Activated CD4-positive, alpha-beta memory T cell treated with anti-CD3 and anti-CD28 coated beads, Interleukin-2, amount 10 ng/mL, durations not matched to agents 7 days and 5 days (primary cell): ENCODE measurements at regions not wholly inside any gene's neighbourhood (a gene's known extent, or its start where the extent isn't known, plus 50 kb on each side); places are given as distances from the start of the nearest gene placed in this dataset.
"Not testable (repeated sequence)": the region's sequence is repeated elsewhere in the genome, so short reads cannot be mapped to it uniquely, and the experiment has no call there.

ENCODE experiments used
- CTCF ChIA-PET: fragments of 350-600 bp; sonication (Branson Sonifier 250); formaldehyde crosslinking; loops from one replicate; lab custom pipeline; 2021; ENCODE audit warnings: antibody characterized with exemption, inconsistent platforms; lab: Charles Lee
- POLR2A ChIA-PET: fragments of 350-600 bp; sonication (Branson Sonifier 250); formaldehyde crosslinking; loops from one replicate; lab custom pipeline; 2021; ENCODE audit warnings: antibody characterized with exemption; lab: Charles Lee
- DNase-seq: peaks from one replicate; pipeline ENCODE4 v3.0.0-alpha.2; 2020
- H3K27ac Mint-ChIP-seq: one replicate; pipeline ENCODE4 v1.8.0; 2021; ENCODE audit warnings: mild to moderate bottlenecking, mixed read lengths
- H3K27me3 Mint-ChIP-seq: one replicate; pipeline ENCODE4 v1.8.0; 2021; ENCODE audit warnings: mixed read lengths
- H3K36me3 Mint-ChIP-seq: one replicate; pipeline ENCODE4 v1.8.0; 2021; ENCODE audit warnings: low read depth, mixed read lengths
- H3K4me1 Mint-ChIP-seq: one replicate; pipeline ENCODE4 v1.8.0; 2021; ENCODE audit warnings: mixed read lengths
- H3K4me3 Mint-ChIP-seq: one replicate; pipeline ENCODE4 v1.8.0; 2021; ENCODE audit warnings: mild to moderate bottlenecking, mixed read lengths
- H3K9me3 Mint-ChIP-seq: one replicate; pipeline ENCODE4 v1.8.0; 2021; ENCODE audit warnings: mixed read lengths

DNA sequence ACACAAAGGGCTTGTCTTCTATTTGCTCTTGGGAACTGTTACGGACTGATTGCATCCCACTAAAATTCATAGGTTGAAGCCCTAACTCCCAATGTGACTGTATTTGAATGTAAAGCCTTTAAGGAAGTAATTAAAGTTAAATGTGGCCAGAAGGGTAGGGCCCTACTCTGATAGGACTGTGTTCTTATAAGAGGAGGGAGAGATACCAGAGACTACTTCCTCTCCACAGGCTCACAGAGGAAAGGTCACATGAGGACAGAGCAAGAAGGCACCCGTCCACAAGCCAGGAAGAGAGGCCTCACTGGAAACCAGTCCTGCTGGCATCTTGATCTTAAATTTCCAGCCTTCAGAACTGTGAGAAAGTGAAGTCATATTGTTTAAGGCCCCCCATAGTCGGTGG, 211.9 kb downstream of the CDH26 start:
- H3K27ac Mint-ChIP-seq, result no peak overlapping the region
- no peaks in the 10 kb centered on the region for H3K9me3 Mint-ChIP-seq
- no peaks in the 10 kb centered on the region for H3K36me3 Mint-ChIP-seq
- ChIA-PET POLR2A (no interaction called here), CTCF (no interaction called here)
- H3K27me3 Mint-ChIP-seq, result no peaks in the 10 kb centered on the region
- no peak overlapping the region for H3K4me3 Mint-ChIP-seq
- DNase-seq, result no peak
- H3K4me1 Mint-ChIP-seq, result no peaks in the 10 kb centered on the region

GRCh38 chr20:60171313-60171712, 213.1 kb downstream of the CDH26 start:
- Mint-ChIP-seq H3K36me3 (no peaks in the 10 kb centered on the region), H3K4me1 (no peaks in the 10 kb centered on the region), H3K4me3 (no peak overlapping the region), H3K27ac (no peak overlapping the region), H3K9me3 (no peaks in the 10 kb centered on the region), H3K27me3 (no peaks in the 10 kb centered on the region)
- DNase-seq, result no peak
- ChIA-PET POLR2A (no interaction called here), CTCF (no interaction called here)

GRCh38 chr20:60171738-60172137, 213.5 kb downstream of the CDH26 start:
- H3K27me3 Mint-ChIP-seq, result no peaks in the 10 kb centered on the region
- ChIA-PET CTCF (no interaction called here), POLR2A (no interaction called here)
- no peaks in the 10 kb centered on the region for H3K9me3 Mint-ChIP-seq
- H3K4me3 Mint-ChIP-seq, result no peak overlapping the region
- H3K36me3 Mint-ChIP-seq, result no peaks in the 10 kb centered on the region
- H3K27ac Mint-ChIP-seq, result no peak overlapping the region
- no peaks in the 10 kb centered on the region for H3K4me1 Mint-ChIP-seq
- DNase-seq, result no peak

DNA sequence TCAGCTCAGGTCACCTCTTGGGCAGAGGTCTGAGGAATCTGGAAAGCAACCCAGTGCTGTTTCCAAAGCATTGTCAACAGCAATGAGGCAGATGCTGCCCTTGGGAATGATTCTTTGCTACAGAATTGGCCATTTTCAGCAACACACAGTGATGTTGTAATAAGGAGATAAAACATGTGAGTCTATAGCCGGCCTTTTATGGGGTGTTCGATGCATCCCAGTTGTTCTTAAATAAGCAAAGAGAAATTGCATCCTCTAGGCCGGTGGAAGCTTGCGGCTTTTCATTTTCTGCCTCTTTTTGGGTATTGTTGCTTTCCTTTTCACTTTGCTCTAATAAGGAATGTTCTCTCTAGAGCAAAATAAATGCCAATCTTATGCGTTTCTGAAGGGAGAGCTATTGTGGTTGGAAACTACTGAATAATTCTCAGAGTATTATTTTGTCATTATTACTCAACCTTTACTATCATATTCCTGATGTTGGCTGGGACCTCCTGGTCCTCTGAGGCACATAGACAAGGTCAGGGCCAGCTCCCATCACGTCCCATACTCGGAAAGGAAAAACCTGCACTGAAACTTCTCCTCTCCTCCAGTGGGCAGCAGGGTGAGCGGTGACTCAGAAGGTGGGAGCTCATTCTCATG, 214.2 kb downstream of the CDH26 start:
- H3K27ac Mint-ChIP-seq, result no peak overlapping the region
- no peaks in the 10 kb centered on the region for H3K9me3 Mint-ChIP-seq
- no peaks in the 10 kb centered on the region for H3K4me1 Mint-ChIP-seq
- POLR2A ChIA-PET, result no interaction called here
- no peaks in the 10 kb centered on the region for H3K36me3 Mint-ChIP-seq
- H3K27me3 Mint-ChIP-seq, result no peaks in the 10 kb centered on the region
- H3K4me3 Mint-ChIP-seq, result no peak overlapping the region
- CTCF ChIA-PET, result interaction anchor here (0.6 kb wide), 1 partner anchor 32 kb away, joined by 3 read pairs; no protein-coding TSS in a partner anchor
- no peak for DNase-seq

DNA sequence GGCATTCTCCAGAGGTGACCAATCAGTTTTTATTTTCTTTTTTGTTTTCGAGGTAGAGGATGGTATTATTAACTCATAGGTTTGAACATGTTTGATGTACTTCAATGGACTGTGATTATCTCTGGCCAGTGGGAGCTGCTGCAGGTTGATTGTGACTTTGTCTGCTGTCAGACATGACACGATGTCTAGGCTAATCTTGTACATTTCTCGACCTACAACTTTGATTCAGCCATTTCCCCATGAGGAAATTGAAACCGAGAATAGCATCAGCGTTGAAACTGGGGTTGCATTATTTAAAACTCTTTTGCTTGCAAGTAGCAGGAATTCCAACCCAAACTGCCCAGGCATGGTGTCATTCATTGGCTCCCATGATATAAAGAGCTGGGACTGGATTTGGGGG, 218.9 kb downstream of the CDH26 start:
- POLR2A ChIA-PET, result no interaction called here
- DNase-seq, result no peak
- Mint-ChIP-seq H3K27ac (no peak overlapping the region), H3K4me3 (no peak overlapping the region), H3K4me1 (no peaks in the 10 kb centered on the region), H3K9me3 (no peaks in the 10 kb centered on the region), H3K27me3 (no peaks in the 10 kb centered on the region), H3K36me3 (no peaks in the 10 kb centered on the region)
- CTCF ChIA-PET, result no interaction called here

- POLR2A ChIA-PET, result no interaction called here
Observed at GRCh38 chr20:60180986-60181385, 222.8 kb downstream of the CDH26 start.

GRCh38 chr20:60186412-60186811, 228.2 kb downstream of the CDH26 start:
- Mint-ChIP-seq H3K27ac (no peak overlapping the region), H3K4me3 (no peak overlapping the region), H3K9me3 (no peaks in the 10 kb centered on the region), H3K36me3 (no peaks in the 10 kb centered on the region), H3K27me3 (no peaks in the 10 kb centered on the region), H3K4me1 (no peaks in the 10 kb centered on the region)
- CTCF ChIA-PET, result no interaction called here
- POLR2A ChIA-PET, result no interaction called here
- DNase-seq, result no peak

More at GRCh38 chr20:60180986-60181385, 222.8 kb downstream of the CDH26 start:
- H3K27me3 Mint-ChIP-seq, result no peaks in the 10 kb centered on the region
- no peak overlapping the region for H3K4me3 Mint-ChIP-seq
- DNase-seq, result no peak
- no peaks in the 10 kb centered on the region for H3K36me3 Mint-ChIP-seq
- CTCF ChIA-PET, result no interaction called here
- H3K27ac Mint-ChIP-seq, result no peak overlapping the region
- H3K4me1 Mint-ChIP-seq, result no peaks in the 10 kb centered on the region
- no peaks in the 10 kb centered on the region for H3K9me3 Mint-ChIP-seq

DNA sequence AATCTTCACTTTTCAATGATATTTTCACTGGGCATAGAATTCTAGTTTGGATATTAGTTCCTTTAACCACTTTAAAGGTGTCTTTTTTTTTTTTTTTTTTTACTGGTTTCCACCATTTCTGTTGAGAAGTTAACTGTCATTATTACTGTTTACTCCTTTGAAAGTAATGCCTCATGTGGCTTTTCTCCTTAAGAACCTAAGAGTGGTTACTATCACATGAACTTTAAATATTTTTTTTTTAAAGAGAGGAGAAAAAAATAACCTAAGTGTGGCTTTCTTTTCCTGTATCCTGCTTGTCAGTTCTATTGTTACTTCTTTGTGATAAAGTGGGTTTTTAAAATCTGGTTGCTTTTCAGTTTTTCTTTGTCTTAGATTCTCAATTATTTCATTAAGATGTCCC, 229.5 kb downstream of the CDH26 start:
- no peak overlapping the region for H3K27ac Mint-ChIP-seq
- POLR2A ChIA-PET, result no interaction called here
- no peak overlapping the region for H3K4me3 Mint-ChIP-seq
- no peaks in the 10 kb centered on the region for H3K9me3 Mint-ChIP-seq
- CTCF ChIA-PET, result no interaction called here
- no peaks in the 10 kb centered on the region for H3K27me3 Mint-ChIP-seq
- no peaks in the 10 kb centered on the region for H3K4me1 Mint-ChIP-seq
- no peaks in the 10 kb centered on the region for H3K36me3 Mint-ChIP-seq
- DNase-seq, result no peak

GRCh38 chr20:60191014-60191413, 232.8 kb downstream of the CDH26 start:
- H3K4me1 Mint-ChIP-seq, result no peaks in the 10 kb centered on the region

DNA sequence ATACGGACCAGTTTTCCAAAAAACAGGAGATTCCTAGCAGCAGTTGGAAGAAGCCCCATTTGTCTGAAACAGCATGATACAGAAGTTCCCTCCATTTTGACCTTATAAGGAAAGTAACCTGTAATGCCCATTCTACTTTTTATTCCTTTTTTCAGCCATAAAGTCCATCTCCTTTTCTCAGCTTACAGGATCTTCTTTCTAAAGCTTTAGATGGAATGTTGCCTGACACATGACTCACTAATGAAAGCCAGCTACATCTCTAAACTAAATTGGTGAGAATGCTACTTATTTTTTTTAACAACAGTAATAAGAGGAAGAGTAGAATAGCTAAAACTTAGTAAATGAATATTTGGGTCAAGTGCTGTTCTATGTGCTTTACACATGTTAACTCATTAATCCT, 234.1 kb downstream of the CDH26 start:
- peaks cover 3% of the 10 kb centered on the region for H3K9me3 Mint-ChIP-seq
- H3K27me3 Mint-ChIP-seq, result no peaks in the 10 kb centered on the region
- H3K4me1 Mint-ChIP-seq, result no peaks in the 10 kb centered on the region
- H3K36me3 Mint-ChIP-seq, result no peaks in the 10 kb centered on the region
- ChIA-PET POLR2A (no interaction called here), CTCF (no interaction called here)
- H3K4me3 Mint-ChIP-seq, result no peak overlapping the region
- no peak for DNase-seq
- H3K27ac Mint-ChIP-seq, result no peak overlapping the region

More at GRCh38 chr20:60191014-60191413, 232.8 kb downstream of the CDH26 start:
- H3K4me3 Mint-ChIP-seq, result no peak overlapping the region
- H3K27me3 Mint-ChIP-seq, result no peaks in the 10 kb centered on the region
- no peak overlapping the region for H3K27ac Mint-ChIP-seq
- POLR2A ChIA-PET, result no interaction called here
- no peak for DNase-seq
- CTCF ChIA-PET, result no interaction called here
- H3K9me3 Mint-ChIP-seq, result peaks cover 2% of the 10 kb centered on the region
- no peaks in the 10 kb centered on the region for H3K36me3 Mint-ChIP-seq

DNA sequence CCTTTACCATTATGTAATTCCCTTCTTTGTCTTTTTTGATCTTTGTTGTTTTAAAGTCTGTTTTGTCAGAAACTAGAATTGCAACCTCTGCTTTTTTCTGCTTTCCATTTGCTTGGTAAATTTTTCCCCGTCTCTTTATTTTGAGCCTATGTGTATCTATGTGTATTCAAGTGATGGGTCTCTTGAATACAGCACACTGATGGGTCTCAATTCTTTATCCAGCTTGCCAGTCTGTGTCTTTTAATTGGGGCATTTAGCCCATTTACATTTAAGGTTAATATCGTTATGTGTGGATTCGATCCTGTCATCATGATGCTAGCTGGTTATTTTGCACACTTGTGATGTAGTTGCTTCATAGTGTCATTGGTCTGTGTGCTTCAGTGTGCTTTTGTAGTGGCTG, 240.9 kb downstream of the CDH26 start:
- H3K36me3 Mint-ChIP-seq, DNase-seq, H3K27ac Mint-ChIP-seq, H3K27me3 Mint-ChIP-seq, POLR2A ChIA-PET, CTCF ChIA-PET, H3K4me3 Mint-ChIP-seq, H3K4me1 Mint-ChIP-seq: not testable (repeated sequence)
- H3K9me3 Mint-ChIP-seq, result peaks cover 11% of the 10 kb centered on the region

DNA sequence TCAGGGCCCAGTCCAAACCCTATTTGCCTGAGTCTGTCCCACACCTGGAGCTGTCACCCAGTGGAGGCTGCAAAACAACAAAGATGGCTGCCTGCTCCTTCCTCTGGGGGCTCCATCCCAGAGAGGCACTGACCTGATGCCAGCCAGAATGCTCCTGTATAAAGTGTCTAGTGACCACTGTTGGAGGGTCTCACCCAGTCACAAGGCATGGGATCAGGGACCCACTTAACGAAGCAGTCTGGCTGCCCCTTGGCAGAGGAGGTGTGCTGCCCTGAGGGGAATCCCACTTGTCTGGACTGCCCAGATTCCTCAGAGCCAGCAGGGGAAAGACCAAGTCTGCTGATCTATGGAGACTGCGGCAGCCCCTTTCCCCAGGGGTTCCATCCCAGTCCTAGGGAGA, 241.6 kb downstream of the CDH26 start:
- peaks cover 4% of the 10 kb centered on the region for H3K27me3 Mint-ChIP-seq
- peaks cover 11% of the 10 kb centered on the region for H3K9me3 Mint-ChIP-seq
- H3K27ac Mint-ChIP-seq, result no peak overlapping the region
- peaks cover 3% of the 10 kb centered on the region for H3K4me1 Mint-ChIP-seq
- DNase-seq, result no peak
- H3K4me3 Mint-ChIP-seq, result no peak overlapping the region
- CTCF ChIA-PET, result interaction anchor here (1.1 kb wide), 1 partner anchor 11 kb away, joined by 5 read pairs; no protein-coding TSS in a partner anchor
- no peaks in the 10 kb centered on the region for H3K36me3 Mint-ChIP-seq
- POLR2A ChIA-PET, result no interaction called here

DNA sequence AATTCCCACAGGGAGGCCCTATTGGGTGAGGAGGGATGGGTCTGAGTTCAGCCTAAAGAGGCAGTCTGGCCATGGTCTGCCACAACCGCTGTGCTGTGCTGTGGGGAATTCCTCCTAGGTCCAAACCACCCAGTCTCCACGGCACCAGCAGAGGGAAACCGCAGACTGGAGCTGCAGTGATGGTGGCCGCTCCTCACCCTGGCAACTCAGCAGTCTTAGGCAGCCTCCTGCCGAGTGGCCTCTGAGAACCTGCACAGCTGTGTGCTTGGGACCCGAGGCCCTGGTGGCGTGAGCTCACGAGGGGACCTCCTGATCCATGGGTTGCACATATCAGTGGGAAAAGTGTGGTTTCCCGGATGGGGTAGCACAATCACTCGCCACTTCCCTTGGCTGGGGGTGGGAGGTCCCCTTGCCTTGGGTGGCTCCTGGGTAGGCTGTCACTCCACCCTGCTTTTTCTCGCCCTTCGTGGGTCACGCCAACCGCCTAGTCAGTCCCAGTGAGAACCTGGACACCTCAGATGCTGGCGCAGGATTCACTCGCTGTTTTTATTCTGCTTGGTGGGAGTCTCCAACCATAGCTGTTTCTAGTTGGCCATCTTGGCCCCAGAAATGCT, 242.2 kb downstream of the CDH26 start:
- no peak overlapping the region for H3K27ac Mint-ChIP-seq
- H3K27me3 Mint-ChIP-seq, result peaks cover 4% of the 10 kb centered on the region
- POLR2A ChIA-PET, result no interaction called here
- peaks cover 3% of the 10 kb centered on the region for H3K4me1 Mint-ChIP-seq
- DNase-seq, result no peak
- H3K36me3 Mint-ChIP-seq, result no peaks in the 10 kb centered on the region
- H3K9me3 Mint-ChIP-seq, result peaks cover 11% of the 10 kb centered on the region
- no peak overlapping the region for H3K4me3 Mint-ChIP-seq
- CTCF ChIA-PET, result interaction anchor here (1.1 kb wide), 1 partner anchor 10 kb away, joined by 5 read pairs; no protein-coding TSS in a partner anchor
